Prostate gland (tissue), 2 donors: ENCODE measurements at regions not wholly inside any gene's neighbourhood (a gene's known extent, or its start where the extent isn't known, plus 50 kb on each side); places are given as distances from the start of the nearest gene placed in this dataset.

Experiments used
- DNase-seq: peaks from one replicate; pipeline ENCODE4 v3.0.0-alpha.2; 2019; ENCODE audit warnings: low spot score
- H3K27ac ChIP-seq, 2 donors: fragments of 200-600 bp; sonication (generic); 2 replicates each; pipeline ENCODE4 v1.5.1; 2017 to 2019
- H3K27me3 ChIP-seq: fragments of 200-600 bp; sonication (generic); replicated peaks from 2 replicates; pipeline ENCODE4 v1.5.1; 2019; ENCODE audit not compliant: insufficient read depth
- H3K36me3 ChIP-seq, 2 donors: fragments of 200-600 bp; sonication (generic); 1 replicate in 1 of 2; 2 replicates in 1 of 2; pipeline versions ENCODE4 v1.5.1 to v1.8.1; 2017 to 2019
- H3K4me1 ChIP-seq: fragments of 200-600 bp; sonication (generic); replicated peaks from 2 replicates; pipeline ENCODE4 v1.5.1; 2019
- H3K4me3 ChIP-seq, 2 donors: fragments of 200-600 bp; sonication (generic); 2 replicates each; pipeline ENCODE4 v1.5.1; 2017 to 2019
- H3K9me3 ChIP-seq: fragments of 200-600 bp; sonication (generic); 2 replicates; pipeline ENCODE4 v1.5.1; 2017
- POLR2A ChIP-seq: fragments of 450-650 bp; IDR thresholded peaks from one replicate; pipeline ENCODE4 v1.6.1; 2016; ENCODE audit warnings: antibody characterized with exemption, mild to moderate bottlenecking
- POLR2AphosphoS5 ChIP-seq: sonication (generic); formaldehyde crosslinking; IDR thresholded peaks from one replicate; pipeline ENCODE4 v1.6.1; 2017; ENCODE audit warnings: antibody characterized with exemption
- WGBS: methylation state at CpG from one replicate; pipeline ENCODE4 v1.1.5; 2018; 5-methylcytosine and 5-hydroxymethylcytosine counted together
- intact Hi-C: fragments of 100-400 bp; cut with DNase I; formaldehyde crosslinking; loops from one replicate; pipeline ENCODE4 v1.14.2; 2022
- TF ChIP-seq, protein P1 (sequence below), 4 experiments: fragments of 200-600 bp in 2 of 4; fragments of 450-650 bp in 2 of 4; sonication (generic) in 2 of 4; IDR thresholded peaks; 1 replicate in 3 of 4; 2 replicates in 1 of 4; pipeline ENCODE4 v1.5.1; 2016 to 2019; ENCODE audit warnings: antibody characterized with exemption in 4 of 4, mild to moderate bottlenecking in 2 of 4, moderate library complexity in 2 of 4

DNA sequence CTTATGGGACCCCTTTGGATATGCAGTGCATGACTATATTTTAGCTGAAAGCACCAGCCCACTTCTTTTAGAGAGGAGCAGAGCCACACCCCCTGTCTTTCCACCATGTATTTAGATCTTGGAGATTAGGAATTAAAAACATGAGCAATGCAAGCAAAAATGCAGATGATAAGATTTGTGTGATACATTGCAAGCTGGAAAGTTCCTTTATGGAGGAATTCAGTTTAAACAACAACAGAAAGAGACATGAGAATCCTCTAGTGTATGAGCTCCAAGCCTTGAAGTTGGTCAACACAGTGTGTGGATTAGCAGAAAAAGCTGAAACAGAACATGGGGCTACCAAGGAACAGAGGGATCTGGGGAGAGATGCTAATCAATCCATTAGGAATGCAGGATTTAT lies 529.8 kb upstream of the NBEA start:
- TF ChIP-seq POLR2AphosphoS5 = no peak
- TF ChIP-seq POLR2A = no peak
- TF ChIP-seq, protein P1, sequence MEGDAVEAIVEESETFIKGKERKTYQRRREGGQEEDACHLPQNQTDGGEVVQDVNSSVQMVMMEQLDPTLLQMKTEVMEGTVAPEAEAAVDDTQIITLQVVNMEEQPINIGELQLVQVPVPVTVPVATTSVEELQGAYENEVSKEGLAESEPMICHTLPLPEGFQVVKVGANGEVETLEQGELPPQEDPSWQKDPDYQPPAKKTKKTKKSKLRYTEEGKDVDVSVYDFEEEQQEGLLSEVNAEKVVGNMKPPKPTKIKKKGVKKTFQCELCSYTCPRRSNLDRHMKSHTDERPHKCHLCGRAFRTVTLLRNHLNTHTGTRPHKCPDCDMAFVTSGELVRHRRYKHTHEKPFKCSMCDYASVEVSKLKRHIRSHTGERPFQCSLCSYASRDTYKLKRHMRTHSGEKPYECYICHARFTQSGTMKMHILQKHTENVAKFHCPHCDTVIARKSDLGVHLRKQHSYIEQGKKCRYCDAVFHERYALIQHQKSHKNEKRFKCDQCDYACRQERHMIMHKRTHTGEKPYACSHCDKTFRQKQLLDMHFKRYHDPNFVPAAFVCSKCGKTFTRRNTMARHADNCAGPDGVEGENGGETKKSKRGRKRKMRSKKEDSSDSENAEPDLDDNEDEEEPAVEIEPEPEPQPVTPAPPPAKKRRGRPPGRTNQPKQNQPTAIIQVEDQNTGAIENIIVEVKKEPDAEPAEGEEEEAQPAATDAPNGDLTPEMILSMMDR (IDR thresholded peaks at IDR 0.05) = no peak
- intact Hi-C loops = no loop called here
- H3K4me3 ChIP-seq = no peak overlapping the region

DNA sequence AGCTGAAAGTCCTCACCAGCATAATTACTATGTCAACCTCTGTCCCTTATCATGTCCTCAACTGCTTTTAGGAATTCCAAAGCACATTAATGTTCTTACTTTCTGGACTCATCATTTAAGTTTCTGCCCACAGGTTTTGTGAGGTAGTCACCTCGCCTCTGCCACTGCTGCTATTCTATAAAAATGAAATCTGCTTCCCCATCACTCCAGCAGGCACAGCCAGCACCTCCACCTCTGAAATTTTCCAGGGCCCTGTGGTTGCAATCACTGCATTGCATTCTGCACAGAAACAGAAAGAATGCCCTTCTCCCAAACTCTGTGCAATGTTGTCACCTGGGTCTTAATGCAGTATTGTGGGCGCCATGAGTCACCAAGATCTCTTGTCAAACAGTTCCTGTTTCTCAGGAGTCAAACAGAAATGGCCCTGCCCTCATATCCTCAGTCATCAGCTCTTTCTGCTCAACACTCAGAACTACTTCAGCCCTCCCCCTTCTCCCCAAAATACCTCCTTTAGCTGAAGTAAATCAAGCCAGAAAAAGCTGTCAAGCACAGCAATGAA lies 529.2 kb upstream of the NBEA start:
- intact Hi-C loops = no loop called here
- Histone ChIP-seq H3K4me1 (no peaks in the 10 kb centered on the region), H3K4me3 (no peak overlapping the region), H3K27me3 (no peaks in the 10 kb centered on the region), H3K27ac (no peak overlapping the region), H3K36me3 (no peaks in the 10 kb centered on the region), H3K9me3 (no peaks in the 10 kb centered on the region)
- TF ChIP-seq, protein P1 (IDR thresholded peaks at IDR 0.05) = no peak
- no peak for TF ChIP-seq POLR2AphosphoS5
- TF ChIP-seq POLR2A = no peak
- DNase-seq = no peak
- 75% methylated on average over 2 of the region's 2 CpGs for WGBS

More for the DNA sequence above, 529.8 kb upstream of the NBEA start:
- Histone ChIP-seq H3K9me3 (no peaks in the 10 kb centered on the region), H3K36me3 (no peaks in the 10 kb centered on the region), H3K27me3 (no peaks in the 10 kb centered on the region), H3K4me1 (no peaks in the 10 kb centered on the region), H3K27ac (no peak overlapping the region)
- DNase-seq = no peak

DNA sequence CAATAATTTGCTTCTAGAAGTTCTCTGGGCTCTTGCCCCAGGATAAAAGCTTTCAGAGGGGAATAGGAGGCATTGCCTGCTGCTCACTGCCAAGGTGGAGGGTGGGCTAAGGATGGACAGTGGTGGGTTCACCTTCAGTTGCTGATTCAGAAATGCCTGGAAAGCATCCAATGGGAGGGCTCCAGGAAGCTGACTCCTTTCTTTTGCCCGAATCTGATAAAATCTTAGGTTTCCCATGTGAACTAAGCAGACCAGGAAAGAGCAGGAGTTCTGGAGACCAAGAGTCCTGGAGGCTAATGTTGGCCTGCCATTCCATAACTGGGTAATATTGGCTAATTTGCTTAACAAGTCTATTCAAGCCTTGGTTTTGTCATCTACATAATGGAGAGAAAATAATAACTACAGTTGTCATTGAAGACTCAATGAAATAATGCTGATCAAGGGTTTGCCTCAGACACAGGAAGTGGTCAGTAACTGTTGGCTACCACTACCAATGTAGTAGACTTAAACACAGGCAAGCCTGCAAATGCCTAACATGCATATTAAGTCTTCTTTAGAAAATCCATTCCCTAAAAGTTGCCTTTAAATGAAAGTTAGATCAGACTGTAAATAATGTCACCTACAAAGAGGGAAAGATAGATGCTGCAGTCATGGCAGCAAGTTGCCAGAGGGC lies 528.4 kb upstream of the NBEA start:
- Histone ChIP-seq H3K4me1 (no peaks in the 10 kb centered on the region), H3K27me3 (no peaks in the 10 kb centered on the region), H3K4me3 (no peak overlapping the region), H3K27ac (no peak overlapping the region), H3K9me3 (no peaks in the 10 kb centered on the region), H3K36me3 (no peaks in the 10 kb centered on the region)
- intact Hi-C loops = no loop called here
- DNase-seq = no peak
- WGBS = 50% methylated on average over 1 of the region's 1 CpG
- TF ChIP-seq, protein P1 (IDR thresholded peaks at IDR 0.05) = no peak
- TF ChIP-seq POLR2A (no peak), POLR2AphosphoS5 (no peak)

DNA sequence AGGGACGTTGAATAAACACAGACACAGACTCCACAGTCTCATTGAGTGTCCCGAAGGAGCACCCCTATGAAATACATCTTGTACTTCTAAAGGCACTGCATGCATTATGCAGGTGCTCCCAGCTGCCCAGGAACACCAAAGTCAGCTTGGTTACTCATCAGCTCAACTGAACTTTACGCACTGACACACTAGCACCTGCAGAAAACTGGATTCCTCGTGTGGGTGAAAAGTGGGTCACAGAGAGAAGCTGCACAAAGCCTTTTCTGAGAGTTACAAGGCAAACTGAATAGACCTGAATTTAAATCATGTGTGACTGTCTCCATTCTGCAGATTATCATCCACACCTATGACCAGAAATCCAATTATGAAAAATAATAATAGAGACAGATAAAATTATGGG lies 527.5 kb upstream of the NBEA start:
- H3K4me1 ChIP-seq = no peaks in the 10 kb centered on the region
- 86% methylated on average over 4 of the region's 4 CpGs for WGBS
- TF ChIP-seq, protein P1 (IDR thresholded peaks at IDR 0.05) = no peak
- TF ChIP-seq POLR2AphosphoS5 (no peak), POLR2A (no peak)
- no peak for DNase-seq
- no peaks in the 10 kb centered on the region for H3K27me3 ChIP-seq
- no peaks in the 10 kb centered on the region for H3K9me3 ChIP-seq
- no peak overlapping the region for H3K4me3 ChIP-seq
- H3K36me3 ChIP-seq = no peaks in the 10 kb centered on the region
- intact Hi-C loops = no loop called here
- no peak overlapping the region for H3K27ac ChIP-seq

DNA sequence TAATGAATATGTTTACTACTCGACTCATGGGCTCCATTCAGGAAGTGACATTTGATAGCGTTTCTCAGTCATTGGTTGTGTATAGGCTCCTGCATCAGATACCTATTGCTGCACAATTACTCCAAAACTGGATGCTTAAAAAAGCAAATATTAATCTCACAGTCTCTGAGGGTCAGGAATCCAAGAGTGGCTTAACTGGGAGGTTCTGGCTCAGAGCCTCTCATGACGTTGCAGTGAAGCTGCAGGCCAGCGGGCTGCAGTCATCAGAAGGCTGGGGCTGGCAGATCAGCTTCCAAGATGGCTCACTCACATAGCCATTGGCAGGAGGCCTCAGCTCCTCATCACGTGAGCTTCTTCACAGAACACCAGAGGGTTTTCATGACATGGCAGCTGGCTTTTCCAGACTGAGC lies 525.1 kb upstream of the NBEA start:
- no peak overlapping the region for H3K27ac ChIP-seq
- no peak overlapping the region for H3K4me3 ChIP-seq
- TF ChIP-seq POLR2AphosphoS5 (no peak), POLR2A (no peak)
- TF ChIP-seq, protein P1 (IDR thresholded peaks at IDR 0.05) = no peak
- H3K27me3 ChIP-seq = no peaks in the 10 kb centered on the region
- no peaks in the 10 kb centered on the region for H3K36me3 ChIP-seq
- H3K4me1 ChIP-seq = no peaks in the 10 kb centered on the region
- WGBS = 43% methylated on average over 5 of the region's 5 CpGs
- intact Hi-C loops = no loop called here
- no peaks in the 10 kb centered on the region for H3K9me3 ChIP-seq
- no peak for DNase-seq
